Choroid plexus epithelial cell (primary cell): ENCODE measurements at regions not wholly inside any gene's neighbourhood (a gene's known extent, or its start where the extent isn't known, plus 50 kb on each side); places are given as distances from the start of the nearest gene placed in this dataset.

Experiments used
- DNase-seq: peaks from one replicate; pipeline ENCODE4 v3.0.0-alpha.2; 2010; ENCODE audit warnings: low read depth
- H3K4me3 ChIP-seq: 2 replicates; pipeline ENCODE4 v1.5.1; 2011; ENCODE audit warnings: low read depth, mild to moderate bottlenecking, control low read depth, low read length, moderate library complexity
- CTCF ChIP-seq: conservative IDR thresholded peaks from 2 replicates; pipeline ENCODE4 v1.5.1; 2011; ENCODE audit warnings: low read depth, mild to moderate bottlenecking, control low read depth, inconsistent platforms, low read length, moderate library complexity

GRCh38 chr9:80893190-80893589 lies 796.2 kb downstream of the TLE1 start:
- no peak for TF ChIP-seq CTCF
- no peak overlapping the region for H3K4me3 ChIP-seq
- no peak for DNase-seq

- DNase-seq = peak; percentile 38
These were observed 796.6 kb downstream of the TLE1 start for GRCh38 chr9:80892703-80893102.

GRCh38 chr9:80890124-80890523 lies 799.2 kb downstream of the TLE1 start:
- TF ChIP-seq CTCF = no peak
- H3K4me3 ChIP-seq = no peak overlapping the region
- DNase-seq = no peak

More at GRCh38 chr9:80892703-80893102, 796.6 kb downstream of the TLE1 start:
- no peak for TF ChIP-seq CTCF
- no peak overlapping the region for H3K4me3 ChIP-seq

GRCh38 chr9:80885894-80886293 lies 803.5 kb downstream of the TLE1 start:
- TF ChIP-seq CTCF = peak; percentile 42
- H3K4me3 ChIP-seq = no peak overlapping the region
- DNase-seq = peak; percentile 47

- TF ChIP-seq CTCF = no peak
- DNase-seq = no peak
- no peak overlapping the region for H3K4me3 ChIP-seq
These were observed 805.3 kb downstream of the TLE1 start for GRCh38 chr9:80883826-80884579.

GRCh38 chr9:80883426-80883825 lies 805.9 kb downstream of the TLE1 start:
- no peak overlapping the region for H3K4me3 ChIP-seq
- no peak for DNase-seq
- no peak for TF ChIP-seq CTCF

- TF ChIP-seq CTCF = no peak
- no peak overlapping the region for H3K4me3 ChIP-seq
- no peak for DNase-seq
These were observed 807.4 kb downstream of the TLE1 start for GRCh38 chr9:80881940-80882339.
